Kidney epithelial cell (primary cell): ENCODE measurements at regions not wholly inside any gene's neighbourhood (a gene's known extent, or its start where the extent isn't known, plus 50 kb on each side); places are given as distances from the start of the nearest gene placed in this dataset.

Experiments
- DNase-seq: peaks from one replicate; pipeline ENCODE4 v3.0.0-alpha.2; 2010; ENCODE audit warnings: low read depth
- H3K27me3 ChIP-seq: 2 replicates; pipeline ENCODE4 v1.6.0; 2011; ENCODE audit warnings: low read length; ENCODE audit not compliant: control insufficient read depth, insufficient read depth
- H3K36me3 ChIP-seq: 2 replicates; pipeline ENCODE4 v1.5.1; 2011; ENCODE audit warnings: low read length; ENCODE audit not compliant: control insufficient read depth, insufficient read depth
- H3K4me3 ChIP-seq: 2 replicates; pipeline ENCODE4 v1.5.1; 2011; ENCODE audit warnings: low read depth, mild to moderate bottlenecking, control low read depth, low read length
- CTCF ChIP-seq: IDR thresholded peaks from 2 replicates; pipeline ENCODE4 v1.5.1; 2011; ENCODE audit warnings: mild to moderate bottlenecking, moderate library complexity, low read length, control low read depth, inconsistent platforms; ENCODE audit not compliant: insufficient read depth, poor library complexity, severe bottlenecking

GRCh38 chr9:16118043-16118442 is 565.2 kb downstream of the CCDC171 start:
- TF ChIP-seq CTCF: no peak
- DNase-seq: no peak
- H3K27me3 ChIP-seq: no peaks in the 10 kb centered on the region
- no peak overlapping the region for H3K4me3 ChIP-seq
- no peaks in the 10 kb centered on the region for H3K36me3 ChIP-seq

- Histone ChIP-seq H3K36me3 (no peaks in the 10 kb centered on the region), H3K4me3 (no peak overlapping the region), H3K27me3 (no peaks in the 10 kb centered on the region)
- TF ChIP-seq CTCF: no peak
- DNase-seq: peak; percentile 79
Measured at GRCh38 chr9:16119261-16120230, 566.7 kb downstream of the CCDC171 start.

- Histone ChIP-seq H3K27me3 (no peaks in the 10 kb centered on the region), H3K36me3 (no peaks in the 10 kb centered on the region), H3K4me3 (no peak overlapping the region)
- DNase-seq: no peak
- TF ChIP-seq CTCF: no peak
Measured at GRCh38 chr9:16120231-16120641, 567.4 kb downstream of the CCDC171 start.

- TF ChIP-seq CTCF: no peak
- no peak for DNase-seq
- H3K27me3 ChIP-seq: no peaks in the 10 kb centered on the region
- no peaks in the 10 kb centered on the region for H3K36me3 ChIP-seq
- H3K4me3 ChIP-seq: no peak overlapping the region
Measured at GRCh38 chr9:16120727-16121126, 567.9 kb downstream of the CCDC171 start.

GRCh38 chr9:16121168-16121567 is 568.3 kb downstream of the CCDC171 start:
- Histone ChIP-seq H3K36me3 (no peaks in the 10 kb centered on the region), H3K27me3 (no peaks in the 10 kb centered on the region), H3K4me3 (no peak overlapping the region)
- no peak for TF ChIP-seq CTCF
- DNase-seq: no peak
